ENCODE measurements at regions not wholly inside any gene's neighbourhood (a gene's known extent, or its start where the extent isn't known, plus 50 kb on each side); places are given as distances from the start of the nearest gene placed in this dataset.
"Not testable (repeated sequence)": the region's sequence is repeated elsewhere in the genome, so short reads cannot be mapped to it uniquely, and the experiment has no call there.

DNA sequence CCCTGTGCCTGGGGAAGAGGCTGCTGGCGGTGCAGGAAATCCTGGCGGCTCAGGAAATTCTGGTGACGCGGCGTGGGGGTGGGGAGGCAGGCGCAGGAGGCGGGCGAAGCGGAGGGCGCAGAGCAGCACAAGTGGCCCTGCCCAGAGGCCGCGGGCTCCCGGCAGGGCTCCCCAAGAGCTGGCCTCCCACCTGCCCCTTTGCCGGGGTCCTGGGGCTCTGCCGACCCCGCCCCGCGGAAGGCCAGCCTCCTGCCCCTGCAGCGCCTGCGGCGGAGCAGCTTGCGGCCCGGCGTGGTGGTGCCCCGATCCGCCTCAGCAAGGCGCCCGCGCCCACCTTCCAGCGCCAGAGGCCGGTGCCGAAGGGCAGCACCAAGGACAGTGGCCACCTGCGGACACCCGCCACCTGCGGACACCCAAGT, 100.2 kb upstream of the OR4C13 start:
- intact Hi-C loops (cut with micrococcal nuclease): no loop called here
- no peak for DNase-seq
- Mint-ChIP-seq H3K4me1 (ENCODE audit: low read depth) (no peaks in the 10 kb centered on the region), H3K4me3 (no peak overlapping the region), H3K27ac (no peak overlapping the region), H3K9me3 (no peaks in the 10 kb centered on the region), H3K36me3 (ENCODE audit: low read depth) (no peaks in the 10 kb centered on the region), H3K27me3 (ENCODE audit: low read depth) (no peaks in the 10 kb centered on the region)
- CTCF ChIA-PET: no interaction called here

- H3K9me3 Mint-ChIP-seq; H3K4me1 Mint-ChIP-seq (ENCODE audit: low read depth); H3K27ac Mint-ChIP-seq; intact Hi-C loops (cut with micrococcal nuclease); DNase-seq; H3K36me3 Mint-ChIP-seq (ENCODE audit: low read depth); H3K27me3 Mint-ChIP-seq (ENCODE audit: low read depth); H3K4me3 Mint-ChIP-seq; CTCF ChIA-PET: not testable (repeated sequence)
Measured at GRCh38 chr11:49888875-49889274, 63.3 kb upstream of the OR4C13 start.

DNA sequence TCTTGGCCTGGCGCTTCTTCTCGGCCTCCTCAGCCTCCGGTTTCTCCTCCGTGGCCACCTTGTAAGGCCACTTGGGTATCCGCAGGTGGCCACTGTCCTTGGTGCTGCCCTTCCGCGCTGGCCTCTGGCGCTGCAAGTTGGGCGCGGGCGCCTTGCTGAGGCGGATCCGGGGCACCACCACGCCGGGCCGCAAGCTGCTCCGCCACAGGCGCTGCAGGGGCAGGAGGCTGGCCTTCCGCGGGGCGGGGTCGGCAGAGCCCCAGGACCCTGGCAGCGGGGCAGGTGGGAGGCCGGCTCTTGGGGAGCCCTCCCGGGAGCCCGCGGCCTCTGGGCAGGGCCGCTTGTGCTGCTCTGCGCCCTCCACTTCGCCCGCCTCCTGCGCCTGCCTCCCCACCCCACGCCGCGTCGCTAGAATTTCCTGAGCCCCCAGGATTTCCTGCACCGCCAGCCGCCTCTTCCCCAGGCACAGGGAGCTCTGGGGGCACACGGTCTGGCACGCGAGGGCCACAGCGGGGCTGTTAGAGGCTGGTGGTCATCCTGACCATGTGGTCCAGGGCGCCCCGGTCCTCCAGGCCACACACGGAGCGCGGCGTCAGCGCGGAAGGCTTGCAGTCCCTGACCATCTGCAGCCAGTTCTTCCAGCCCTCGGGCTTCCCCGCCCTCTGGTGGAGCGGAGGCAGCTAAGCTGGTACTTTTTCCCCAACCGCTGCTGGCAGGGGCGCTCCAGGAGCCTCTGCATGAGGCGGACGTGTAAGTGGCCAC, 60.1 kb upstream of the OR4C13 start:
- H3K27ac Mint-ChIP-seq; H3K4me3 Mint-ChIP-seq; H3K36me3 Mint-ChIP-seq (ENCODE audit: low read depth); H3K4me1 Mint-ChIP-seq (ENCODE audit: low read depth); DNase-seq; H3K27me3 Mint-ChIP-seq (ENCODE audit: low read depth); intact Hi-C loops (cut with micrococcal nuclease); CTCF ChIA-PET: not testable (repeated sequence)
- H3K9me3 Mint-ChIP-seq: peaks cover 12% of the 10 kb centered on the region

GRCh38 chr11:49893442-49893841, 58.7 kb upstream of the OR4C13 start:
- H3K27me3 Mint-ChIP-seq (ENCODE audit: low read depth); H3K27ac Mint-ChIP-seq; H3K36me3 Mint-ChIP-seq (ENCODE audit: low read depth); H3K4me1 Mint-ChIP-seq (ENCODE audit: low read depth); H3K4me3 Mint-ChIP-seq; DNase-seq; CTCF ChIA-PET; intact Hi-C loops (cut with micrococcal nuclease): not testable (repeated sequence)
- peaks cover 14% of the 10 kb centered on the region for H3K9me3 Mint-ChIP-seq
